ENCODE measurements at regions not wholly inside any gene's neighbourhood (a gene's known extent, or its start where the extent isn't known, plus 50 kb on each side); places are given as distances from the start of the nearest gene placed in this dataset.

- no peak for DNase-seq (ENCODE audit: low read depth in 2 of 2)
- no peak overlapping the region for H3K4me3 ChIP-seq (replicated peaks in 1 of 2; ENCODE audit: low read depth in 2 of 2, low read length in 2 of 2)
- no peak for TF ChIP-seq CTCF (IDR thresholded peaks at IDR 0.05; ENCODE audit: low read depth, low read length)
Observed at GRCh38 chr4:136371231-136371630, 1161.1 kb downstream of the PCDH18 start.

GRCh38 chr4:136369073-136369472 lies 1163.2 kb downstream of the PCDH18 start:
- peak in 1 of 2 donors; percentile 39 for DNase-seq (ENCODE audit: low read depth in 2 of 2)
- TF ChIP-seq CTCF (IDR thresholded peaks at IDR 0.05; ENCODE audit: low read depth, low read length), result no peak
- H3K4me3 ChIP-seq (replicated peaks in 1 of 2; ENCODE audit: low read depth in 2 of 2, low read length in 2 of 2), result no peak overlapping the region

GRCh38 chr4:136357556-136357955 lies 1174.7 kb downstream of the PCDH18 start:
- no peak for TF ChIP-seq CTCF (IDR thresholded peaks at IDR 0.05; ENCODE audit: low read depth, low read length)
- DNase-seq (ENCODE audit: low read depth in 2 of 2), result no peak
- no peak overlapping the region for H3K4me3 ChIP-seq (replicated peaks in 1 of 2; ENCODE audit: low read depth in 2 of 2, low read length in 2 of 2)

- no peak overlapping the region for H3K4me3 ChIP-seq (replicated peaks in 1 of 2; ENCODE audit: low read depth in 2 of 2, low read length in 2 of 2)
- TF ChIP-seq CTCF (IDR thresholded peaks at IDR 0.05; ENCODE audit: low read depth, low read length), result no peak
- DNase-seq (ENCODE audit: low read depth in 2 of 2), result no peak
Observed at GRCh38 chr4:136355970-136356369, 1176.3 kb downstream of the PCDH18 start.

GRCh38 chr4:136343340-136343739 lies 1189.0 kb downstream of the PCDH18 start:
- no peak for TF ChIP-seq CTCF (IDR thresholded peaks at IDR 0.05; ENCODE audit: low read depth, low read length)
- H3K4me3 ChIP-seq (replicated peaks in 1 of 2; ENCODE audit: low read depth in 2 of 2, low read length in 2 of 2), result no peak overlapping the region
- no peak for DNase-seq (ENCODE audit: low read depth in 2 of 2)

GRCh38 chr4:136342666-136343065 lies 1189.6 kb downstream of the PCDH18 start:
- DNase-seq (ENCODE audit: low read depth in 2 of 2), result peak in 1 of 2 donors; percentile 19
- no peak overlapping the region for H3K4me3 ChIP-seq (replicated peaks in 1 of 2; ENCODE audit: low read depth in 2 of 2, low read length in 2 of 2)
- no peak for TF ChIP-seq CTCF (IDR thresholded peaks at IDR 0.05; ENCODE audit: low read depth, low read length)

GRCh38 chr4:136337216-136337615 lies 1195.1 kb downstream of the PCDH18 start:
- TF ChIP-seq CTCF (IDR thresholded peaks at IDR 0.05; ENCODE audit: low read depth, low read length), result no peak
- no peak overlapping the region for H3K4me3 ChIP-seq (replicated peaks in 1 of 2; ENCODE audit: low read depth in 2 of 2, low read length in 2 of 2)
- no peak for DNase-seq (ENCODE audit: low read depth in 2 of 2)

Data from cardiac fibroblast (primary cell).